Activated T-cell treated with anti-CD3 and anti-CD28 coated beads, Interleukin-2, amount 50 U/mL, for 4 hours (primary cell): ENCODE measurements at regions not wholly inside any gene's neighbourhood (a gene's known extent, or its start where the extent isn't known, plus 50 kb on each side); places are given as distances from the start of the nearest gene placed in this dataset.
A peak's percentile ranks its signal among the peaks of the same experiment; 100 is the strongest.

Experiments
- ATAC-seq, 2 donors: fragments of 200-7000 bp; cut with Tn5 transposase; one replicate each; pipeline ENCODE4 v1.10.0; 2021
- DNase-seq: peaks from one replicate; pipeline ENCODE4 v3.0.0-alpha.2; 2020
- H3K27me3 Mint-ChIP-seq: one replicate; pipeline ENCODE4 v1.8.0; 2021; ENCODE audit warnings: low read depth, mixed read lengths
- H3K36me3 Mint-ChIP-seq: one replicate; pipeline ENCODE4 v1.8.0; 2022; ENCODE audit warnings: mixed read lengths; ENCODE audit not compliant: insufficient read depth
- H3K4me1 Mint-ChIP-seq: one replicate; pipeline ENCODE4 v1.8.0; 2021; ENCODE audit warnings: low read depth, mixed read lengths
- H3K4me3 Mint-ChIP-seq: one replicate; pipeline ENCODE4 v1.8.0; 2021; ENCODE audit warnings: mild to moderate bottlenecking, moderate library complexity, mixed read lengths
- H3K9me3 Mint-ChIP-seq: one replicate; pipeline ENCODE4 v1.8.0; 2021; ENCODE audit warnings: mixed read lengths

DNA sequence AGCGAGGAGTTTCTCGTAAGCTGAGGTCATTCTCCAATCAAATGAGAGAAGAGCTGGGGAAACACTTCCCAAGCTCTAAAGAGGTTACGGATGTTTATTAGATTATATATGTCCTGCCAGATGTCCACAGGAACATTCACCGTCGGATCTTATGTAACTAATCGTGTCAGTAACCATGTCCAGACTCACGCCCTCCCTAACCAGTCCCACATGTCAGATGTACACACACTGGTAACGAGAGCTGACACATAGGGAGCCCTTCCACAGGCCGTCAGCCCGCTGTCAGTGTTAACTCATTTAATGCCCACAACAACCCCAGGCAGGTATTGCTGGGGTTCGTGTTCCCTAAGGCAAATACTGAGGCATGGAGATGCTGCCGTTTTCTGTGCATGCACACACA is 223.7 kb upstream of the RTL1 start:
- peaks cover 5% of the 10 kb centered on the region for H3K9me3 Mint-ChIP-seq
- H3K27me3 Mint-ChIP-seq: peaks cover 14% of the 10 kb centered on the region
- no peaks in the 10 kb centered on the region for H3K4me1 Mint-ChIP-seq
- H3K36me3 Mint-ChIP-seq: no peaks in the 10 kb centered on the region
- no peak for DNase-seq
- no peak overlapping the region for H3K4me3 Mint-ChIP-seq
- no peak for ATAC-seq

DNA sequence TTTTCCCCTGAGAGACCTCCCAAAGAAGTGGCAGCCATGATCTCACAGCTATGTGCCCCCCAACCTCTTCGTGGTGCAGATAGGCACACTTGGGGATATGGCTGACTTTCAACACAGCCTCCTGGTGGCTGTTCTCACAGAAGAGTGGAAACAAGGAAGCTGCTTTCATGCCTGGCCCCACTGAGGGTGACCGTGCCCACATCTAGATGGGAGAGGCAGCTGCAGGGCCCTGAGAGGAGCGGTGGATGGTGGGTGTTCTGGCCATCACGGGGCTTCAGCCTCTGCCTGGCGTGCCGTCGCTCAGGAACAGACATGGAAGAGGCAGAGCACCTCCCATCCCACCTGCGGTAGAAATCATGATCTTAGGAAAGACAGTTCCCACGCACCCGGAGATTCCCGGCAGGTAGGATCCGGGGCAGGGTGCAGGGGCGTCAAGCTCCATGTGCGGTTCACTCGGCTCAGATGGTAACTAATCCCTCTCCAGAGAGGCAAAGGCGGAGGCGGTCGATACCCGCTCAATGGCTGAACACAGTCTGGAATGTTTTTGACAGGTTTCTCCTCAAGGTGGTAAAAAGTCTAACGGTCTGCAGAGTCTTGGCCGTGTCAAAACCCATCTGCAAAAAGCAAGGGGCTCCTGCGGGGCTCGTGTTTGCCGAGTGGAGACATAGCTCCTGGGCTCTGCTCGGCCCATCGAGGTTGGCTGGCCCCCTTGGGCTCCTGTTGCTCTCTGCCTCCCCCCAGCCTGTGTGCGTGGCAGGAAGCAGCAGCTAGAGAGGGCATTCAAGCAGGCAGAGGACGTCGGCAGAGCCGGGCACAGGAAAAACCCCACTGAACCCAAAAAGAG is 225.2 kb upstream of the RTL1 start:
- DNase-seq (peak; percentile 2), ATAC-seq (no peak)
- no peaks in the 10 kb centered on the region for H3K4me1 Mint-ChIP-seq
- peaks cover 5% of the 10 kb centered on the region for H3K9me3 Mint-ChIP-seq
- H3K36me3 Mint-ChIP-seq: no peaks in the 10 kb centered on the region
- H3K27me3 Mint-ChIP-seq: peaks cover 14% of the 10 kb centered on the region
- no peak overlapping the region for H3K4me3 Mint-ChIP-seq

DNA sequence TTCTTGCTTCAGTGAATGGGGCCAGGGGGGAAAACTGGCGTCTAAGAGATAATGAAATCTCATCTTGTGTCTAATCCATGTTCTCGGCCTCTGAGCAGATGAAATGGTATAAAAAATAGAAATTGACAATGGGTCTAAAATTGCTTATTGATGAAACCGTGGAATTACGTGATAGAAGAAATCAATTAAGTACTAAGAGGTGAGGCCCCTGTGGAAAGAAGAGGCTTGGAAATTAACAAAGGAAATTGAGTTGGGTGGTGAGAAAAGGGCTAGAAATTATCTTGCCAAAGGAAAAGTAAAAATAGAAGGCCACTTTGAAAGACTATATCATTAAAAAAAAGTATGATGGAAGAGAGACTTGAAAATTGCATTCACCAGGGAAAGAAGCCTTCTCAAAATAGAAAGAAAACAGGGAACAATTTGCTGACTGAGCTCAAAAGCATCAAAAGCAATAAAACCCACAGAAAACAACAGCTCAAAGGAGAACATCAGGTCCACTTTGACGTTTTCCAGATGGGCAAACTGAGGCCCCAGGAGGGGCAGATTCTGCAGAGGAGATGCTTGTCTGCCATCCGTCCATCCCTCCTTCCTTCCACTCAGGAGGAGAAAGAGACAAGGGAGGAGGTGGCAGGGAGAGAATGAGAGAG is 226.1 kb upstream of the RTL1 start:
- Mint-ChIP-seq H3K4me3 (no peak overlapping the region), H3K9me3 (peaks cover 5% of the 10 kb centered on the region), H3K27me3 (peaks cover 18% of the 10 kb centered on the region), H3K36me3 (no peaks in the 10 kb centered on the region), H3K4me1 (no peaks in the 10 kb centered on the region)
- ATAC-seq (no peak), DNase-seq (no peak)

DNA sequence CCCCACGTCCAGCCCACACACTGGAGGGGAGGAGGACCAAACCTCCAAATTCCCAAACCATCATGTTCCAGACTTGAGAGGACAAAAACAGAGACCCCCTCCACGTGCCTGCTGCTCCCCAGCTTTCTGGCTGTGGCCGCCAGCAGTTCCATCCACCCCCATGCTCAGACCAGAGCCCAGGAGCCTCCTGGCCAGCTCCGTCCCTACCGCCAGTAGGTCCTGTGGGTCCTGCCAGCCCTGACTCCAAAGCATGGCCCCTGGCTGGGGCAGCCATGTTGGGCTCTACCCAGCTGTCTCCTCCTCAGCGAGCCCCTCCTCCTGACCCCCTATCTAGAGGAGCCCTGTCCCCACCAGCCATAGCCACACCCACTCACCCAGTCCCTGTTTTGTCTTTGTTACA is 227.3 kb upstream of the RTL1 start:
- peak; percentile 2 for DNase-seq
- peaks cover 5% of the 10 kb centered on the region for H3K9me3 Mint-ChIP-seq
- no peak overlapping the region for H3K4me3 Mint-ChIP-seq
- H3K4me1 Mint-ChIP-seq: no peaks in the 10 kb centered on the region
- H3K27me3 Mint-ChIP-seq: peaks cover 20% of the 10 kb centered on the region
- H3K36me3 Mint-ChIP-seq: no peaks in the 10 kb centered on the region
- ATAC-seq: no peak

DNA sequence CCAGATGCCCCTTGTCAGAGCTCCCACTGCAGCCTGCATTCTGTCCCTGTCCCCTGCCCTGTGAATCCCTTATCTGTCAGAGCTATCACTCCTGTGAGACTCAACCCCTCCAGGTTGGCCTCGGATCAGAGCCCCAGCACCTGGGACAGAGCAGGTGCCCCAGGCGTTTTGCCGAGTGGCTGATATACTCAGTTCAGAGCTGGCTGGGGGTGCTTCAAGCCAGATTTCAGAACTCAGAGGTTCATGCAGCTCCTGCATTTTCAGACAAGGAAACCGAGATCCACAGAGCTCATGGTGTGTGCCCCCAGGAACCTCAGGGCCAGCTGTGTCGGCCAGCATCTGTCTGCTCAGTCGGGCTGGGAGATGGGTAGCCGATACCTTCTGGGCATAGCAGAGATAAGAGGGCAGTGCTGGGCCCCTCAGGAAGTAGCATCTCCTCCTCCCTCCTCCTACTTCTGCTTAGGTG is 228.0 kb upstream of the RTL1 start:
- ATAC-seq (no peak), DNase-seq (no peak)
- Mint-ChIP-seq H3K4me1 (no peaks in the 10 kb centered on the region), H3K4me3 (no peak overlapping the region), H3K36me3 (no peaks in the 10 kb centered on the region), H3K27me3 (peaks cover 20% of the 10 kb centered on the region), H3K9me3 (peaks cover 5% of the 10 kb centered on the region)

DNA sequence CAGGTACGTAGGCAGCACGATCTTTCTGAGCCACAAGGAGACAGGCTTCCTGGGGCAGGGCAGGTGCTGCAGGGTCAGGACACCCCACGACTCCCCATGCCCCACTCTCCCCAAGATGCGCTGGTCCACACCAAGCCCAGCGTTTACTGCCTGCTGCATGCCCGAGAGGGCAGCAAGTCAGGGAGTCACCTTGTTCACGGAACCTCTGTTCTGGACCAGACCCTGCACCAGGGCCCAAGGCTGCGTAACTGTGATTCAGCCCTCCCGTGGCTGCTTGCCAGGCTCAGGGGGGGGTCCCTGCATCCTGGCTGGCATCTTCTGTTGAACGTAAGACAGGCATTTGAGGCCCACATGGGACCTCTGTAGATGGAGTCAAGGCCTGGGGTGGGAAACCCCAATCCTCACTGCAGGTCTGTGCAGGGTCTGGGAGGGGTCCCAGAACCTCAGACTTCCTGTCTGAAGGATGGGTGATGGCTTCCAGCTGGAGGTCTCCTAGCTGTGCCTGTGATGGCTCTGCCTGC is 228.6 kb upstream of the RTL1 start:
- Mint-ChIP-seq H3K4me1 (no peaks in the 10 kb centered on the region), H3K4me3 (no peak overlapping the region), H3K9me3 (peaks cover 5% of the 10 kb centered on the region), H3K36me3 (no peaks in the 10 kb centered on the region), H3K27me3 (peaks cover 20% of the 10 kb centered on the region)
- ATAC-seq (no peak), DNase-seq (peak; percentile 2)

DNA sequence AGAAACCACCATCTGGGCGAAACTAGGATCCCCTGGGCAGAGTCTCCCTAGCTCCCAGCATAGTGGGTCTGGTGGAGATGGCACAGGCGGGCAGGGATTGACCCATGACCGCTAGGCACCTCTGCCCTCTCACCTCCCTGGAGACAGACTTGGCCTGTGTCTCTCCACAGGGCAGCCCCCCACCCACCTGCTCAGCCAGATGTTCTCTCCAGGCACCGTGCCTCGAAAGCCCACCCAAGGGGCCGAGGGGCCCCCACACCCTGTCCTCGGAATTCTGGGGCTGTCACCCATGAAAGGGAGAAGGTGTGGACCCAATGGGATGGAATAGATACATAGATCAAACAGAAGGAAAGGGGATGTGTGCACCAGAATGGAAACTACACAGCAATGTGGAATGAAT is 229.1 kb upstream of the RTL1 start:
- Mint-ChIP-seq H3K27me3 (peaks cover 20% of the 10 kb centered on the region), H3K36me3 (no peaks in the 10 kb centered on the region), H3K4me3 (no peak overlapping the region), H3K9me3 (peaks cover 5% of the 10 kb centered on the region), H3K4me1 (no peaks in the 10 kb centered on the region)
- ATAC-seq (no peak), DNase-seq (peak; percentile 3)

DNA sequence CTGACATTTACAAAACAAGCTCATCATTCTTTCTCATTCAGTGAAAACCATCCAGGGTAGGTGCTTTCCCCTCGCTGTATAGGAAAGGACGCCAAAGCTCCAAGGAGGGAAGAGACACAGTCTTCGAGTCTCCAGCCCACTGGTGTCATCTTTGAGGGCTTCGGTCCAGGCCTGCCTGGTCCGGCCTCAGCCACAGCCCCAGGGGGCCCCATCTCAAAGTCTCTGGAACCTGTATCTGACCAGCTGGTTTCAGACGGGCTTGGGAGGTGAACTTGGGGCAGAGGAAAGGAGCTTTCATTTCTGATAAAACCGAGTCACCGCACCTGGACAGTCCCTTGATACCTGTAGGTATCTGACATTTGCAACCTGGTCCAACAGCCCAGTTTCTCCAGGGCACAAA is 229.5 kb upstream of the RTL1 start:
- Mint-ChIP-seq H3K4me3 (no peak overlapping the region), H3K9me3 (no peaks in the 10 kb centered on the region), H3K27me3 (peaks cover 18% of the 10 kb centered on the region), H3K4me1 (no peaks in the 10 kb centered on the region), H3K36me3 (no peaks in the 10 kb centered on the region)
- DNase-seq (no peak), ATAC-seq (no peak)

DNA sequence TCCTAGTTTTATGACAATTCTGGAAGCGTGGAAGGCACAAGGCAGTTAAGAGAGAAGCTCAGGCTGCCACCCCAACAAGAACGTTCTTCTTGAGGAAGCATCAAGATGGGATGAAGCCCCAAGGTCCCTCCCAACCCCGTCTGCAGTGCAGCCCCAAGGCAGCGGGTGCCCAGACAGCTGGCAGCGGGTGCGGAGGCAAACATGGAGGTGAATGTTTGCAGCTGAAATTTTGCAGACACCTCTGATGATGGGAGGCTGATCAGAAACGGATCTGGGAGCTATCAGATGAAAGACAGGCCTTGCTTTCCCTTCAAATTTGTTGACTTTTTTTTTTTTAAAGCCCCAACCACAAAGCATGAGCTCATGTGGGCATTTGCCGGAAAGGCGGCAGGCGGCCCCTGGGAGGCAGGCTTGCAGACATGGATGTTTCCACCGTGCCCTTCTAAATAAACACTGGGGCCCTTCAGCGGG is 230.7 kb upstream of the RTL1 start:
- peaks cover 13% of the 10 kb centered on the region for H3K27me3 Mint-ChIP-seq
- DNase-seq (no peak), ATAC-seq (no peak)
- H3K9me3 Mint-ChIP-seq: no peaks in the 10 kb centered on the region
- no peaks in the 10 kb centered on the region for H3K4me1 Mint-ChIP-seq
- H3K4me3 Mint-ChIP-seq: no peak overlapping the region
- H3K36me3 Mint-ChIP-seq: no peaks in the 10 kb centered on the region

DNA sequence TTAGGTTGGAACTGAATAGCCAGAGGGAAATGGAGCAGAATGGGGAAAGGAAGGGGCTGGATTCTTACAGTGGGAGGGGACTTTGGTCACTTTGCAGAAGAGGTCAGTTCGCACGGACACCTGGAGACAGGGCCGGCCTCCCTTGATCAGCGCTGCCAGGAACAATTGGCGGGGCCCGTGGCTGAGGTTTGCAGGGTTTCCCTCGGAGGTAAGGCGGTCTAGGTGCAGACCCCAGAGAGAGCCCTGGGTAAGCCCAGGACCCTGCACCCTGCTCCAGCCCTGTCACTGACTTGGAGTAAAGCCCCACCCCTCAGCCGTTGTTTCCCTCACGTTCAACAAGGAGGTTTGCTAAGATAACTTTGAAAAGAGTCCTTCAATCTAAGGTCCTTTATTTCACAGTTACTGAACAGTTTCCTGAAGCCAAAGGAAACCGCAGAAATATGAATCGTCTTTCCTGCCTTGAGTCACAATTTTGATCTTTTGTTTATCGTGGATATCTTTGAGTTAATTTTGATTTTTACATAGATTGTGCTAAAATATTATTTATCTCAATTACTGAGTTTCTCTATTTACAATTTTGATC is 231.4 kb upstream of the RTL1 start:
- no peak for DNase-seq
- no peaks in the 10 kb centered on the region for H3K36me3 Mint-ChIP-seq
- no peaks in the 10 kb centered on the region for H3K9me3 Mint-ChIP-seq
- H3K4me3 Mint-ChIP-seq: no peak overlapping the region
- H3K27me3 Mint-ChIP-seq: peaks cover 12% of the 10 kb centered on the region
- H3K4me1 Mint-ChIP-seq: no peaks in the 10 kb centered on the region
- no peak for ATAC-seq

DNA sequence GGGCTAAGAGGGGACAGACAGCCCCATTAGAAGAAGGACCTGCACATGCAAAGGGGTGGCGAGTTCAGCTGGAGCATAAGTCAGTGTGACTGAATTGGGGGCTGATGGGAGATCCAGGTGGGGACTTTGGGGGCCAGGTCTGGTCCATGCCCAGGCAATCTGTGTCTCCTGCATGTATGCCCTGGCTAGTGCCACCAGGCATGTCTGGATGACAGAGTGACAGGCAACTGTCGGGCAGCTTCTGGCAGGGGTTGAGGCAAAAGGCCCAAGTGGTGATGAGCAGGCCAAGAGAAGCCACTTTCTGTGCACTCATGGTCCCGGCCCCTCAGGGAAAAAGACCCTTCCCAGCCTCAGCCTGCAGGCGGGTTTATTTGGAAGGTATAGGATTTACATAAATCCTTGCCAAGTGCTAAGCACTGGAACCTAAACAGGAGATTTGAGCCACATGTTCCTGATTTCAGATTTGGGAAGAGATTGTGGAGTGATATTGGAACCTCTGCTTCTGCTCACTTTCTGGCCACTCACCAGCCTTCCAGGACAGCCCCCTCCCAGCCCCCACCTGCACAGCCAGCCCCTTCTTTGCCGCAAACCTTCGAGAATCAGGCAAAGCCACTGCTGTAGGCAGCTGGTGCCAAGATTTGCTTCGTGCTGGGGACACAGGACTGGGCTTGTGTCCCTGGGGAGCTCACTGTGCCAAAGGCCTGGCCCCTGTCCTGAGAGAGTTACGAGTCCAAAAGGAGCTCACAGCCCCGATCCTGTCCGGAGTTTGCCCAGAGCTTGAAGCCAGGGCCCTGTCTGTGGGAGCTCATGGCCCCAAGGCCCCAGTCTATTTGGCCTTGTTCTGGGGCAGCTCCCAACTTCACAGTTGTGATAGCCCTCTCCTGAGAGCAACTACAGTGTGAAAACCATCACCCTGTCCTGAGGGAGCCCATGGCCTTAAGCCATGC is 232.5 kb upstream of the RTL1 start:
- DNase-seq (peak; percentile 1), ATAC-seq (no peak)
- Mint-ChIP-seq H3K27me3 (peaks cover 6% of the 10 kb centered on the region), H3K4me3 (no peak overlapping the region), H3K4me1 (no peaks in the 10 kb centered on the region), H3K9me3 (peaks cover 11% of the 10 kb centered on the region), H3K36me3 (no peaks in the 10 kb centered on the region)

DNA sequence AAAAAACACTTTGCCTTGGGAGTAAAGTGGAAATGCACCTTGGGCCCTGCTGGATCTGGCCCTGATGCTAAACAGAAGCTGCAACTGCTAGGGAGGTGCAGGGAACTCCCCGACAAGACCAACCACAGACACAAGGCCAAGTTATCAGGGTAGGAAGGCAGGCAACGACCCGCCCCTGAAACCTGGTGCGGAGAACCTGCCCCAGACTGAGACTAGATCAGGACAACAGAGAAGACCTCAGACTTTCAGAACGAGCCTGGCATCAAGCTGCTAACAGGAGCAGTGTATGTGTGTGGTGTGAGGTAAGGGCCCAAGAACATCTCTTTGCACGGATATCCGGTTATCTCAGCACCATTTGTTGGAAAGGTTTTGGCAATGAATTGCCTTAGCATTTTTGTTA is 233.7 kb upstream of the RTL1 start:
- peaks cover 6% of the 10 kb centered on the region for H3K27me3 Mint-ChIP-seq
- H3K4me3 Mint-ChIP-seq: no peak overlapping the region
- DNase-seq (no peak), ATAC-seq (no peak)
- H3K4me1 Mint-ChIP-seq: no peaks in the 10 kb centered on the region
- H3K9me3 Mint-ChIP-seq: peaks cover 23% of the 10 kb centered on the region
- H3K36me3 Mint-ChIP-seq: no peaks in the 10 kb centered on the region

DNA sequence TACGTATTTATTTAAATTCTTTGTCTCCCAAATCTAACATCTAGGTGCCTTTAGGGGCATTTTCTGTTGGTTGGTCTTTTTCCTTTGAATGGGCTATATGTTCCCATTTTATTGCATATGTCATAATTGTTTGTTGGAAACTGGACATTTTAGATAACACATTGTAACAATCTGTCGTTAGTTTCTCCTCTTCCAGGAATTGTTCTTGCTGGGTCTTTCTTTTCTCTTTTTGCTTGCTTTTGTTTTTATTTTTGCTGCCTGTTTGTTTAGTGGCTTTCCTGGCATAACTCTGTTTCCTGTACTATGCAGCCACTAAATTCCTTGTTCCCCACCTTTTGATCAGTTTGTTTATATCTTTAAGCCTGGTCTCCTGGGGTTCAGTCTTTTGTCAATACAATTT is 244.3 kb upstream of the RTL1 start:
- Mint-ChIP-seq H3K9me3 (peaks cover 28% of the 10 kb centered on the region), H3K4me3 (no peak overlapping the region), H3K4me1 (no peaks in the 10 kb centered on the region), H3K36me3 (no peaks in the 10 kb centered on the region), H3K27me3 (peaks cover 11% of the 10 kb centered on the region)
- ATAC-seq (no peak), DNase-seq (no peak)
